Hepatocyte (in vitro differentiated cells): ENCODE measurements at regions not wholly inside any gene's neighbourhood (a gene's known extent, or its start where the extent isn't known, plus 50 kb on each side); places are given as distances from the start of the nearest gene placed in this dataset.

Source experiments
- DNase-seq: peaks from one replicate; pipeline ENCODE4 v3.0.0-alpha.2; 2016; ENCODE audit warnings: low spot score
- H2AFZ ChIP-seq: fragments of 200-600 bp; sonication (generic); 2 replicates; pipeline ENCODE4 v1.6.0; 2016; ENCODE audit warnings: antibody characterized with exemption, mild to moderate bottlenecking
- H3K27ac ChIP-seq: fragments of 200-600 bp; sonication (generic); 2 replicates; pipeline ENCODE4 v1.5.1; 2016; ENCODE audit warnings: mild to moderate bottlenecking
- H3K27me3 ChIP-seq: fragments of 200-600 bp; sonication (generic); 2 replicates; pipeline ENCODE4 v1.6.1; 2016
- H3K36me3 ChIP-seq: fragments of 200-600 bp; sonication (generic); replicated peaks from 2 replicates; pipeline ENCODE4 v1.5.1; 2016; ENCODE audit warnings: low read depth; ENCODE audit not compliant: insufficient read depth
- H3K4me1 ChIP-seq: fragments of 200-600 bp; sonication (generic); 2 replicates; pipeline ENCODE4 v1.5.1; 2016; ENCODE audit warnings: mild to moderate bottlenecking, moderate library complexity; ENCODE audit not compliant: insufficient read depth
- H3K4me2 ChIP-seq: fragments of 200-600 bp; sonication (generic); 2 replicates; pipeline ENCODE4 v1.6.0; 2016
- H3K4me3 ChIP-seq: fragments of 200-600 bp; sonication (generic); 2 replicates; pipeline ENCODE4 v1.5.1; 2016; ENCODE audit warnings: mild to moderate bottlenecking
- H3K79me2 ChIP-seq: fragments of 200-600 bp; sonication (generic); 2 replicates; pipeline ENCODE4 v1.6.0; 2017; ENCODE audit warnings: mild to moderate bottlenecking
- H3K9me2 ChIP-seq: fragments of 200-600 bp; sonication (generic); replicated peaks from 2 replicates; pipeline ENCODE4 v1.6.0; 2017; ENCODE audit warnings: mild to moderate bottlenecking; ENCODE audit not compliant: insufficient read depth
- H3K9me3 ChIP-seq: fragments of 200-600 bp; sonication (generic); 2 replicates; pipeline ENCODE4 v1.5.1; 2016; ENCODE audit warnings: low read depth, mild to moderate bottlenecking
- H4K20me1 ChIP-seq: fragments of 200-600 bp; sonication (generic); 2 replicates; pipeline ENCODE4 v1.6.0; 2016; ENCODE audit warnings: mild to moderate bottlenecking; ENCODE audit not compliant: insufficient read depth, poor library complexity, severe bottlenecking
- CTCF ChIP-seq: fragments of 200-600 bp; sonication (generic); IDR thresholded peaks from 2 replicates; pipeline ENCODE4 v1.5.1; 2016; ENCODE audit warnings: antibody characterized with exemption, mild to moderate bottlenecking; ENCODE audit not compliant: poor library complexity
- EZH2 ChIP-seq: fragments of 200-600 bp; sonication (generic); IDR thresholded peaks from 2 replicates; pipeline ENCODE4 v1.6.1; 2016; ENCODE audit warnings: antibody characterized with exemption, mild to moderate bottlenecking, borderline replicate concordance
- EZH2phosphoT487 ChIP-seq: fragments of 200-600 bp; sonication (generic); IDR thresholded peaks from one replicate; pipeline ENCODE4 v1.6.1; 2018; ENCODE audit warnings: antibody characterized with exemption, mild to moderate bottlenecking, low read depth, moderate library complexity; ENCODE audit not compliant: unreplicated experiment, severe bottlenecking
- WGBS: methylation state at CpG from one replicate; pipeline ENCODE4 v1.1.6; 2016; ENCODE audit warnings: low lambda C conversion rate; ENCODE audit errors: missing lambda C conversion rate; 5-methylcytosine and 5-hydroxymethylcytosine counted together

GRCh38 chr11:45036733-45037132 is 86.0 kb upstream of the TP53I11 start:
- H3K36me3 ChIP-seq: no peaks in the 10 kb centered on the region
- no peak for DNase-seq
- no peaks in the 10 kb centered on the region for H3K9me2 ChIP-seq
- H3K27ac ChIP-seq: no peak overlapping the region
- no peak overlapping the region for H3K4me2 ChIP-seq
- TF ChIP-seq CTCF (no peak), EZH2phosphoT487 (no peak), EZH2 (no peak)
- no peaks in the 10 kb centered on the region for H4K20me1 ChIP-seq
- no peak overlapping the region for H3K4me3 ChIP-seq
- no peaks in the 10 kb centered on the region for H3K4me1 ChIP-seq
- H3K79me2 ChIP-seq: no peaks in the 10 kb centered on the region
- 59% methylated on average over 6 of the region's 6 CpGs for WGBS
- H3K27me3 ChIP-seq: peaks cover 2% of the 10 kb centered on the region
- no peaks in the 10 kb centered on the region for H3K9me3 ChIP-seq
- H2AFZ ChIP-seq: no peak overlapping the region

DNA sequence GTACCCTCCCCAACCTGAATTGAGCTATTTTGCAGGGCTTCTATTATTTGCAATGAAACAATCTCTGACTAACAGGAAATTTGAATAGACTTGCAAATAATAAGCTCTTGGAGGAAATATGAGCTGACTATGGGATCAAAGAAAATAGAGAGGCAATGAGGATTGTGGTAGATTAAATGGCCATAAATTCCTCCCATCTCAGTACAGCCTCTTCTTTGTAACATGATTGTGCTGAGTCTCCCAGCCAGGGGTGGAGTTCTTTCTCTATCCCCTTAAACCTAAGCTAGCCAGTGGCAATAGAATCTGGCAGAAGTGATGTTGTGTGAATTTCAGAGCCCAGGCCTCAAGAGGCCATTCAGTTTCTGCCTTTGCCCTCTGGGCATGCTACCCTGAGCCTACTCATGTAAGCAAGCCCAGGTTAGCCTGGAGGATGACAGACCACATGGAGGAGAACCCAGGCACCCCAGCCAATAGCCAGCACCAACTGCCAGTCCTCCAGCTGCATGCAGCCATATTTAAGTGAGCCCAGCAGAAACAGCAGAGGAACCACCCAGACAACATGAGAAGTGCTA is 86.8 kb upstream of the TP53I11 start:
- no peaks in the 10 kb centered on the region for H3K4me1 ChIP-seq
- peaks cover 2% of the 10 kb centered on the region for H3K27me3 ChIP-seq
- no peaks in the 10 kb centered on the region for H3K9me2 ChIP-seq
- no peak overlapping the region for H3K4me2 ChIP-seq
- H3K79me2 ChIP-seq: no peaks in the 10 kb centered on the region
- DNase-seq: no peak
- H2AFZ ChIP-seq: no peak overlapping the region
- H3K36me3 ChIP-seq: no peaks in the 10 kb centered on the region
- H3K4me3 ChIP-seq: no peak overlapping the region
- H4K20me1 ChIP-seq: no peaks in the 10 kb centered on the region
- no peak overlapping the region for H3K27ac ChIP-seq
- no peaks in the 10 kb centered on the region for H3K9me3 ChIP-seq
- TF ChIP-seq EZH2phosphoT487: no peak
- no peak for TF ChIP-seq CTCF
- no peak for TF ChIP-seq EZH2

- Histone ChIP-seq H2AFZ (no peak overlapping the region), H3K4me1 (no peaks in the 10 kb centered on the region), H3K4me2 (no peak overlapping the region), H4K20me1 (no peaks in the 10 kb centered on the region), H3K79me2 (no peaks in the 10 kb centered on the region), H3K27ac (no peak overlapping the region), H3K9me2 (no peaks in the 10 kb centered on the region), H3K27me3 (no peaks in the 10 kb centered on the region), H3K4me3 (no peak overlapping the region), H3K9me3 (no peaks in the 10 kb centered on the region), H3K36me3 (no peaks in the 10 kb centered on the region)
- no peak for TF ChIP-seq EZH2
- TF ChIP-seq CTCF: no peak
- TF ChIP-seq EZH2phosphoT487: no peak
- WGBS: 88% methylated on average over 1 of the region's 1 CpG
- no peak for DNase-seq
Measured at GRCh38 chr11:45038923-45039322, 88.2 kb upstream of the TP53I11 start.

DNA sequence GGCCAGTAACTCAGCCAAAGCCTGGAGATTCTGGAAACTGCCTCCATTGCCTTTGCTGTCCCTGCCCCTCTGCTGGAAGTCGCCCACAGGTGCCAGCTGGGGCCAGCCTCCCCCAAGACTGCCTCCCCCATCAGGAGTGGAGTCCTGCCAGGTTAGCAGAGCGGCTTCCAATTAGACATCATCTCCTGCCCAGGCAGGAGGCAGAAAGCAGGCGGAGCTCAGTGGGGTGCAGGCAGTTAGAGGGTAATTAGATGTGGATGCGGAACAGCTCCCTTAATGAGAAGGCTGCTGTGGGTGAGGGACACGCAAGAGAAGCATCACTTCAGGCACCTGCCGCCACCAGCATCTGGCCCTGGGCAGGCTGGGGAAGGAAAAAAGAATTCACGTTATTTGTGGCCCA is 90.9 kb upstream of the TP53I11 start:
- Histone ChIP-seq H3K9me3 (no peaks in the 10 kb centered on the region), H3K4me2 (no peak overlapping the region), H3K4me3 (no peak overlapping the region), H3K79me2 (no peaks in the 10 kb centered on the region), H2AFZ (no peak overlapping the region), H4K20me1 (no peaks in the 10 kb centered on the region), H3K4me1 (no peaks in the 10 kb centered on the region), H3K27me3 (no peaks in the 10 kb centered on the region), H3K9me2 (no peaks in the 10 kb centered on the region), H3K36me3 (no peaks in the 10 kb centered on the region), H3K27ac (no peak overlapping the region)
- 63% methylated on average over 7 of the region's 7 CpGs for WGBS
- TF ChIP-seq CTCF: no peak
- no peak for TF ChIP-seq EZH2phosphoT487
- no peak for TF ChIP-seq EZH2
- no peak for DNase-seq
